ENCODE measurements at regions not wholly inside any gene's neighbourhood (a gene's known extent, or its start where the extent isn't known, plus 50 kb on each side); places are given as distances from the start of the nearest gene placed in this dataset.

- TF ChIP-seq CTCF (IDR thresholded peaks at IDR 0.05) (no peak), POLR2AphosphoS5 (IDR thresholded peaks at IDR 0.05) (no peak)
Measured at GRCh38 chr13:21243045-21243897, 66.8 kb downstream of the MRPL57 start.
